Endothelial cell of umbilical vein (primary cell): ENCODE measurements at regions not wholly inside any gene's neighbourhood (a gene's known extent, or its start where the extent isn't known, plus 50 kb on each side); places are given as distances from the start of the nearest gene placed in this dataset.

Experiments used
- JUN ChIP-seq: IDR thresholded peaks from 2 replicates; pipeline ENCODE4 v1.6.1; 2011; ENCODE audit warnings: borderline replicate concordance, low read depth; ENCODE audit not compliant: insufficient read length, insufficient read depth
- MAX ChIP-seq: IDR thresholded peaks from 2 replicates; pipeline ENCODE4 v1.6.1; 2011; ENCODE audit not compliant: insufficient read depth, insufficient read length
- MYC ChIP-seq: IDR thresholded peaks from one replicate; pipeline ENCODE4 v1.6.1; 2011; ENCODE audit warnings: mild to moderate bottlenecking, low read depth, low read length
- POLR2A ChIP-seq: IDR thresholded peaks from 2 replicates; pipeline ENCODE4 v1.6.1; 2012; ENCODE audit warnings: low read depth, mild to moderate bottlenecking, control low read depth, low read length
- TF ChIP-seq, protein P1 (sequence below), 2 donors: IDR thresholded peaks; 1 replicate in 1 of 2; 2 replicates in 1 of 2; pipeline ENCODE4 v1.5.1; 2011; ENCODE audit warnings: low read length in 2 of 2, mild to moderate bottlenecking in 2 of 2, moderate library complexity in 2 of 2, control low read depth in 1 of 2, inconsistent platforms in 1 of 2, low read depth in 1 of 2; ENCODE audit not compliant: insufficient read depth in 1 of 2; ENCODE audit errors: extremely low read depth in 1 of 2

DNA sequence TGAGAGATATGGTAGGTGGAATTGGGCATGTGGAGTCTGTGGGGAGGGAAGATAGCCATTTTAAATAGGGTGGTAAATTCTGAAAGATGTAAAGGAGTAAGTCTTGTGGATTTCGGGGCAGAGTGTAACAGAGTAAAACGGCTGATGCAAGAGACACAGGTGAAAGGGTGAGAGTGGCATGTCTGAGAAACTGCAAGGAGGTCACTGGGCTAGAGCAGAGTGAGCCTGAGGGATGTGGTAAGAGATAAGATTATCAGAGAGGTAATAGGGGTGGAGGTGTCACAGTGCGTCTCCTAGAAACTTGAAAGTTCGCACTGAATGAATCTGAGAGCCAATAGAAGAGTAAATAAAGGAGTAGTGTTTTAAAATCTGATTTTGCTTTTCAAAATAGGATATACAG, 308.1 kb downstream of the EPM2A start:
- TF ChIP-seq POLR2A (no peak), MAX (no peak), JUN (no peak), MYC (no peak)
- TF ChIP-seq, protein P1, sequence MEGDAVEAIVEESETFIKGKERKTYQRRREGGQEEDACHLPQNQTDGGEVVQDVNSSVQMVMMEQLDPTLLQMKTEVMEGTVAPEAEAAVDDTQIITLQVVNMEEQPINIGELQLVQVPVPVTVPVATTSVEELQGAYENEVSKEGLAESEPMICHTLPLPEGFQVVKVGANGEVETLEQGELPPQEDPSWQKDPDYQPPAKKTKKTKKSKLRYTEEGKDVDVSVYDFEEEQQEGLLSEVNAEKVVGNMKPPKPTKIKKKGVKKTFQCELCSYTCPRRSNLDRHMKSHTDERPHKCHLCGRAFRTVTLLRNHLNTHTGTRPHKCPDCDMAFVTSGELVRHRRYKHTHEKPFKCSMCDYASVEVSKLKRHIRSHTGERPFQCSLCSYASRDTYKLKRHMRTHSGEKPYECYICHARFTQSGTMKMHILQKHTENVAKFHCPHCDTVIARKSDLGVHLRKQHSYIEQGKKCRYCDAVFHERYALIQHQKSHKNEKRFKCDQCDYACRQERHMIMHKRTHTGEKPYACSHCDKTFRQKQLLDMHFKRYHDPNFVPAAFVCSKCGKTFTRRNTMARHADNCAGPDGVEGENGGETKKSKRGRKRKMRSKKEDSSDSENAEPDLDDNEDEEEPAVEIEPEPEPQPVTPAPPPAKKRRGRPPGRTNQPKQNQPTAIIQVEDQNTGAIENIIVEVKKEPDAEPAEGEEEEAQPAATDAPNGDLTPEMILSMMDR (IDR thresholded peaks at IDR 0.05; ENCODE audit: extremely low read depth in 1 of 2, insufficient read depth in 1 of 2, low read depth in 1 of 2, low read length in 2 of 2): no peak
